ENCODE measurements at regions not wholly inside any gene's neighbourhood (a gene's known extent, or its start where the extent isn't known, plus 50 kb on each side); places are given as distances from the start of the nearest gene placed in this dataset.

DNA sequence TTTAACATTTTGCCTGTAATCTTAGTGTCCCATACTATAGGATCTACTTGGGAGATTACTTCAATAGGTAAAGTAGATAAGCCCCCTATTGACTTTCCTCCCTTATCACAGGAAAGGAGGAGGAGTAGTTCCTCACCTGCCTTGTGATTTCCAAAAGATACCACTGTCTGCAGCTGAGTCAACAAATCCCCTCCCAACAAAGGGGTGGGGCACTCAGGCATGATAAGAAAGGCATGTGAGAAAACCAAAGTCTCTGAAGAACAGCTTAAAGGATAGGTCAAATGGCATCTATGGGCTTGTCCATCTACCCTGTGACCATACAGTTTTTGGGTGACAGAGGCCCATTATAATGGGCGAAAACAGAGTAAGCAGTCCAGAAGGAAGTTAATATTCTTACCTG lies 71.3 kb upstream of the WNT7A start:
- no peak overlapping the region for H3K27ac Mint-ChIP-seq
- no peaks in the 10 kb centered on the region for H3K4me1 Mint-ChIP-seq (ENCODE audit: low read depth)
- no peak for ATAC-seq
- CTCF ChIA-PET = no interaction called here
- H3K36me3 Mint-ChIP-seq (ENCODE audit: low read depth) = no peaks in the 10 kb centered on the region
- peaks cover 5% of the 10 kb centered on the region for H3K27me3 Mint-ChIP-seq (ENCODE audit: low read depth)
- no peak overlapping the region for H3K4me3 Mint-ChIP-seq
- DNase-seq = no peak
- POLR2A ChIA-PET = no interaction called here
- H3K9me3 Mint-ChIP-seq (ENCODE audit: insufficient read depth) = peaks cover 12% of the 10 kb centered on the region

DNA sequence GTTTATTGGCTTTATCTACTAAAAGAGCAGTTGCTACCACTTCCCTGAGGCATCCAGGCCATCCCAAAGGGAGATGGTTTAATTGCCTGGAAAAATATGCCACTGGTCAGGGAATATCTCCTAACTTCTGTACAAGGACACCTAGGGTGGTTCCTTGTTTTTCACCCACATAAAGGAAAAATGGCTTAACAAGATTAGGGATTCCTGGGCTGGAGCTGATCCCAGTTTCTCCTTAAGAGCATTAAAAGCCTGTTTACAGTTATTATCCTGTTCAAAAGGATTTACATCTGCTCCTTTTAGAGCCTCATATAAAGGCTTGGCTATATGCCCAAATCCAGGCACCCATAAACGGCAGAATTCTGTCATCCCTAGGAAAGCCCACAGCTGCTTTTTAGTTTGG lies 70.2 kb upstream of the WNT7A start:
- CTCF ChIA-PET = no interaction called here
- peaks cover 12% of the 10 kb centered on the region for H3K9me3 Mint-ChIP-seq (ENCODE audit: insufficient read depth)
- no peak overlapping the region for H3K4me3 Mint-ChIP-seq
- POLR2A ChIA-PET = no interaction called here
- DNase-seq (no peak), ATAC-seq (no peak)
- H3K27ac Mint-ChIP-seq = no peak overlapping the region
- peaks cover 7% of the 10 kb centered on the region for H3K27me3 Mint-ChIP-seq (ENCODE audit: low read depth)
- no peaks in the 10 kb centered on the region for H3K4me1 Mint-ChIP-seq (ENCODE audit: low read depth)
- H3K36me3 Mint-ChIP-seq (ENCODE audit: low read depth) = no peaks in the 10 kb centered on the region

DNA sequence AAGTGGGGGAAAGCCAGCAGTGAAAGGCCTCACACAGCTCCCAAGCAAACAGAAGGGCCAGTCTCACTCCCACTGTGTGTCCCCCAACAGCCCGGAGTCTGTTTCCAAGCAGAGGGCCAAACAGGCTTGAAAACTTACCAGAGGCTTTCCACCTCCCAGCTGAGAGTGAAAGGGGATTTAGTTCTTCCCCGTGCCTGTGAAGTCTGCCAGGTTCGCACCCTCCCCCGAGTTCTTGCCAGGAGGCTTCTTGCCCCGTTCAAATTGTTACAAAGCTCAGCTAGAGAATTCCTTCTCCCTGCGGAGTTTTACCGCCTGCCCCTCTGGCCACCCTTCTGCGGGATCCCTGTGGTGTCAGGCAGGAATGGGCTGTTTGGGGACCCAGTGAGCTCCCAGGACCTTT lies 68.0 kb upstream of the WNT7A start:
- ATAC-seq (no peak), DNase-seq (no peak)
- ChIA-PET POLR2A (no interaction called here), CTCF (no interaction called here)
- Mint-ChIP-seq H3K36me3 (ENCODE audit: low read depth) (no peaks in the 10 kb centered on the region), H3K27me3 (ENCODE audit: low read depth) (peaks cover 7% of the 10 kb centered on the region), H3K9me3 (ENCODE audit: insufficient read depth) (peaks cover 16% of the 10 kb centered on the region), H3K27ac (no peak overlapping the region), H3K4me1 (ENCODE audit: low read depth) (no peaks in the 10 kb centered on the region), H3K4me3 (no peak overlapping the region)

DNA sequence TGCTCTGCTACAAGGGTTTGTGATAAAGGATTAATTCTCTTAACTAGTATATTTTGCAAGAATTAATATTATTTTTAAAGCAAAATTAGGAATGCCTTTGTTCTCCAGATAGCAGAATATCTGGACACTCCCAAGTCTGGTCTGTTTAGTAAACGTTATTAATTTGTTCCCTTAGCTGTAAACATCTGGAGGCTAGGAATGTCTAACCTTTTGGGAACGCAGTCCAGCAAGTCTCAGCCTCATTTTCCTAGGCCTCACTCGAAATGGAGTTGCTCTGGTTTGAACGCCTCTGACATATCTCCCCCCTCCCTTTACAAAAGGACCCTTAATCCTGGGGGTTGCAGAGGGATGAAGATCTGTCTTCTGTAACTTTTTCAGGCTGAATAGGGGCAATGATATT lies 59.3 kb upstream of the WNT7A start:
- ATAC-seq (no peak), DNase-seq (no peak)
- Mint-ChIP-seq H3K4me3 (no peak overlapping the region), H3K9me3 (ENCODE audit: insufficient read depth) (peaks cover 4% of the 10 kb centered on the region), H3K4me1 (ENCODE audit: low read depth) (no peaks in the 10 kb centered on the region), H3K27ac (no peak overlapping the region), H3K27me3 (ENCODE audit: low read depth) (peaks cover 4% of the 10 kb centered on the region), H3K36me3 (ENCODE audit: low read depth) (no peaks in the 10 kb centered on the region)
- ChIA-PET POLR2A (no interaction called here), CTCF (no interaction called here)

GRCh38 chr3:13937131-13937530 lies 57.3 kb upstream of the WNT7A start:
- Mint-ChIP-seq H3K4me3 (no peak overlapping the region), H3K27me3 (ENCODE audit: low read depth) (no peaks in the 10 kb centered on the region), H3K4me1 (ENCODE audit: low read depth) (peaks cover 4% of the 10 kb centered on the region), H3K9me3 (ENCODE audit: insufficient read depth) (no peaks in the 10 kb centered on the region), H3K27ac (no peak overlapping the region), H3K36me3 (ENCODE audit: low read depth) (no peaks in the 10 kb centered on the region)
- ChIA-PET CTCF (no interaction called here), POLR2A (no interaction called here)
- no peak for ATAC-seq
- DNase-seq = no peak

GRCh38 chr3:13935494-13936094 lies 55.7 kb upstream of the WNT7A start:
- Mint-ChIP-seq H3K27me3 (ENCODE audit: low read depth) (peaks cover 4% of the 10 kb centered on the region), H3K27ac (no peak overlapping the region), H3K36me3 (ENCODE audit: low read depth) (no peaks in the 10 kb centered on the region), H3K9me3 (ENCODE audit: insufficient read depth) (no peaks in the 10 kb centered on the region), H3K4me1 (ENCODE audit: low read depth) (peaks cover 4% of the 10 kb centered on the region), H3K4me3 (no peak overlapping the region)
- ChIA-PET CTCF (no interaction called here), POLR2A (no interaction called here)
- ATAC-seq (no peak), DNase-seq (no peak)

- CTCF ChIA-PET = no interaction called here
- Mint-ChIP-seq H3K9me3 (ENCODE audit: insufficient read depth) (no peaks in the 10 kb centered on the region), H3K4me3 (no peak overlapping the region), H3K36me3 (ENCODE audit: low read depth) (no peaks in the 10 kb centered on the region), H3K4me1 (ENCODE audit: low read depth) (peaks cover 4% of the 10 kb centered on the region), H3K27ac (no peak overlapping the region), H3K27me3 (ENCODE audit: low read depth) (peaks cover 4% of the 10 kb centered on the region)
- POLR2A ChIA-PET = no interaction called here
- ATAC-seq (no peak), DNase-seq (no peak)
Observed at GRCh38 chr3:13934813-13935212, 54.9 kb upstream of the WNT7A start.

DNA sequence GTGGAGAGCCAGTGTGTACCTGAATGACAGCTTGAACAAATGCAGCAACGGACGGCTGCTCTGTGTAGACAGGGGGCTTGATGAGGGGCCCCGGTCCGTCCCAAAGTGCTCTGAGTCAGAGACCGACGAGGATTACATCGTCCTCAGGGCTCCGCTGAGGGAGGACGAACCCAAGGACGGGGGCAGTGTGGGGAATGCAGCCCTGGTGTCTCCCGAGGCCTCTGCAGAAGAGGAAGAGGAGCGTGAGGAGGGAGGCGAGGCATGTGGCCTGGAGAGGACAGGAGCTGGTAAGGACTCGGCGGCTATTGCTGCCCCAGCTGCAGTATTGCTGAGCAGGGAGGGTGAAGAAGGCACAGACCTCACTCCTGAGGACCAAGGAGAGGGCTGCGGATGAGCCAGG lies 54.4 kb upstream of the WNT7A start:
- Mint-ChIP-seq H3K27ac (peak overlapping the region; percentile 12), H3K4me1 (ENCODE audit: low read depth) (peaks cover 4% of the 10 kb centered on the region), H3K27me3 (ENCODE audit: low read depth) (peaks cover 4% of the 10 kb centered on the region), H3K36me3 (ENCODE audit: low read depth) (no peaks in the 10 kb centered on the region), H3K9me3 (ENCODE audit: insufficient read depth) (no peaks in the 10 kb centered on the region), H3K4me3 (no peak overlapping the region)
- CTCF ChIA-PET = no interaction called here
- no peak for ATAC-seq
- no peak for DNase-seq
- POLR2A ChIA-PET = no interaction called here

GRCh38 chr3:13932578-13933295 lies 52.9 kb upstream of the WNT7A start:
- POLR2A ChIA-PET = no interaction called here
- CTCF ChIA-PET = interaction anchor here (1.2 kb wide), 1 partner anchor 36 kb away, joined by 4 read pairs; no protein-coding TSS in a partner anchor
- Mint-ChIP-seq H3K36me3 (ENCODE audit: low read depth) (no peaks in the 10 kb centered on the region), H3K4me1 (ENCODE audit: low read depth) (peaks cover 4% of the 10 kb centered on the region), H3K27ac (no peak overlapping the region), H3K9me3 (ENCODE audit: insufficient read depth) (peaks cover 4% of the 10 kb centered on the region), H3K4me3 (peak overlapping the region; percentile 53), H3K27me3 (ENCODE audit: low read depth) (peaks cover 4% of the 10 kb centered on the region)
- DNase-seq (no peak), ATAC-seq (no peak)

- Mint-ChIP-seq H3K36me3 (ENCODE audit: low read depth) (no peaks in the 10 kb centered on the region), H3K9me3 (ENCODE audit: insufficient read depth) (peaks cover 4% of the 10 kb centered on the region), H3K4me1 (ENCODE audit: low read depth) (peaks cover 4% of the 10 kb centered on the region), H3K27ac (no peak overlapping the region), H3K4me3 (no peak overlapping the region), H3K27me3 (ENCODE audit: low read depth) (peaks cover 4% of the 10 kb centered on the region)
- ATAC-seq (no peak), DNase-seq (no peak)
- ChIA-PET CTCF (no interaction called here), POLR2A (no interaction called here)
Observed at GRCh38 chr3:13931172-13931571, 51.3 kb upstream of the WNT7A start.

All from activated CD8-positive, alpha-beta T cell treated with anti-CD3 and anti-CD28 coated beads, Interleukin-2, amount 10 ng/mL, durations not matched to agents 7 days and 5 days (primary cell).